ENCODE measurements at regions not wholly inside any gene's neighbourhood (a gene's known extent, or its start where the extent isn't known, plus 50 kb on each side); places are given as distances from the start of the nearest gene placed in this dataset.

- Histone ChIP-seq H3K9me2 (replicated peaks; ENCODE audit: insufficient read depth, low read length) (no peaks in the 10 kb centered on the region), H3K36me3 (replicated peaks; ENCODE audit: insufficient read depth, low read length) (no peaks in the 10 kb centered on the region), H3K9ac (ENCODE audit: low read length) (no peak overlapping the region), H3K9me3 (replicated peaks; ENCODE audit: insufficient read depth, low read length) (no peaks in the 10 kb centered on the region), H3K27ac (ENCODE audit: low read length) (no peak overlapping the region), H3K4me2 (ENCODE audit: low read depth, low read length) (no peak overlapping the region), H3K4me3 (ENCODE audit: low read length) (no peak overlapping the region), H2AFZ (ENCODE audit: low read length) (no peak overlapping the region), H4K20me1 (ENCODE audit: insufficient read depth, low read length) (no peaks in the 10 kb centered on the region), H3K4me1 (ENCODE audit: low read length) (no peaks in the 10 kb centered on the region), H3K79me2 (ENCODE audit: low read length) (no peaks in the 10 kb centered on the region), H3F3A (ENCODE audit: insufficient read depth, low read length) (no peaks in the 10 kb centered on the region), H3K27me3 (replicated peaks; ENCODE audit: insufficient read depth, low read length) (no peaks in the 10 kb centered on the region)
- no peak for TF ChIP-seq EZH2phosphoT487 (IDR thresholded peaks at IDR 0.05; ENCODE audit: low read length)
- peak; percentile 53 for TF ChIP-seq CTCF (IDR thresholded peaks at IDR 0.05; ENCODE audit: low read length)
- TF ChIP-seq EZH2 (optimal IDR thresholded peaks at IDR 0.05; ENCODE audit: low read depth, low read length), result no peak
- DNase-seq, result peak; percentile 43
Measured at GRCh38 chr4:151604238-151604637, 156.6 kb downstream of the GATB start.

- H3K9me2 ChIP-seq (replicated peaks; ENCODE audit: insufficient read depth, low read length), result no peaks in the 10 kb centered on the region
- H3K4me2 ChIP-seq (ENCODE audit: low read depth, low read length), result no peak overlapping the region
- no peaks in the 10 kb centered on the region for H3K79me2 ChIP-seq (ENCODE audit: low read length)
- H3K9ac ChIP-seq (ENCODE audit: low read length), result no peak overlapping the region
- no peak overlapping the region for H3K27ac ChIP-seq (ENCODE audit: low read length)
- no peaks in the 10 kb centered on the region for H3K36me3 ChIP-seq (replicated peaks; ENCODE audit: insufficient read depth, low read length)
- no peak overlapping the region for H2AFZ ChIP-seq (ENCODE audit: low read length)
- no peaks in the 10 kb centered on the region for H3K4me1 ChIP-seq (ENCODE audit: low read length)
- H3K4me3 ChIP-seq (ENCODE audit: low read length), result no peak overlapping the region
- TF ChIP-seq EZH2 (optimal IDR thresholded peaks at IDR 0.05; ENCODE audit: low read depth, low read length) (no peak), CTCF (IDR thresholded peaks at IDR 0.05; ENCODE audit: low read length) (no peak), EZH2phosphoT487 (IDR thresholded peaks at IDR 0.05; ENCODE audit: low read length) (no peak)
- H4K20me1 ChIP-seq (ENCODE audit: insufficient read depth, low read length), result no peaks in the 10 kb centered on the region
- H3K27me3 ChIP-seq (replicated peaks; ENCODE audit: insufficient read depth, low read length), result no peaks in the 10 kb centered on the region
- no peak for DNase-seq
- no peaks in the 10 kb centered on the region for H3F3A ChIP-seq (ENCODE audit: insufficient read depth, low read length)
- H3K9me3 ChIP-seq (replicated peaks; ENCODE audit: insufficient read depth, low read length), result no peaks in the 10 kb centered on the region
Measured at GRCh38 chr4:151605215-151605614, 155.6 kb downstream of the GATB start.

DNA sequence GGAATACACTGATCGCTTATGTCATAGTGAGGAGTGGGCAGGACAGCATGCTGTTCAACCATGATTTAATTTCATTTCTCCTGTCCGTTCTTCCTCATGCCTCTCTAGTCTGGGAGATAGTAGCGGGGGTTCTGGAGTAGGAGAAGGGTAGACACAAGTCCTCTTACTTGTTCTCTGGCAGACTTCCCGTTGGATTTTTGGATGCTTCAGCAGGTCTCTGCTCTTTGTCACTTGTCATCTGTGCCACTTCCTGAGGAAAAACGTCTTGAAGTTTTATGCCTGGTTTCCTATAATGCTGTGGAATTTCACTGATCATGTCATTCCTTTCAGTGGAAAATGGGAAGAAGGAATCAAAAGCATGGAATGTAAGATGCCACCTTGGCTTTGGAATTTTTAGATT lies 154.7 kb downstream of the GATB start:
- no peaks in the 10 kb centered on the region for H3F3A ChIP-seq (ENCODE audit: insufficient read depth, low read length)
- H3K27ac ChIP-seq (ENCODE audit: low read length), result no peak overlapping the region
- H3K9me2 ChIP-seq (replicated peaks; ENCODE audit: insufficient read depth, low read length), result no peaks in the 10 kb centered on the region
- H3K36me3 ChIP-seq (replicated peaks; ENCODE audit: insufficient read depth, low read length), result no peaks in the 10 kb centered on the region
- no peak overlapping the region for H3K9ac ChIP-seq (ENCODE audit: low read length)
- no peaks in the 10 kb centered on the region for H3K79me2 ChIP-seq (ENCODE audit: low read length)
- no peaks in the 10 kb centered on the region for H4K20me1 ChIP-seq (ENCODE audit: insufficient read depth, low read length)
- no peaks in the 10 kb centered on the region for H3K27me3 ChIP-seq (replicated peaks; ENCODE audit: insufficient read depth, low read length)
- no peak overlapping the region for H3K4me3 ChIP-seq (ENCODE audit: low read length)
- TF ChIP-seq EZH2phosphoT487 (IDR thresholded peaks at IDR 0.05; ENCODE audit: low read length) (no peak), CTCF (IDR thresholded peaks at IDR 0.05; ENCODE audit: low read length) (no peak), EZH2 (optimal IDR thresholded peaks at IDR 0.05; ENCODE audit: low read depth, low read length) (no peak)
- DNase-seq, result no peak
- no peak overlapping the region for H2AFZ ChIP-seq (ENCODE audit: low read length)
- H3K4me1 ChIP-seq (ENCODE audit: low read length), result no peaks in the 10 kb centered on the region
- no peak overlapping the region for H3K4me2 ChIP-seq (ENCODE audit: low read depth, low read length)
- H3K9me3 ChIP-seq (replicated peaks; ENCODE audit: insufficient read depth, low read length), result no peaks in the 10 kb centered on the region

Measured in MM.1S (cell line).